H1 (cell line): ENCODE measurements at regions not wholly inside any gene's neighbourhood (a gene's known extent, or its start where the extent isn't known, plus 50 kb on each side); places are given as distances from the start of the nearest gene placed in this dataset.

Experiments
- CBX5 ChIP-seq: fragments of 300-800, 300-1000 bp; sonication (generic); IDR thresholded peaks from 2 replicates; pipeline ENCODE4 v1.7.1; 2016; ENCODE audit warnings: antibody characterized with exemption, low read length, low read depth
- CTCF ChIP-seq, 3 experiments: IDR thresholded peaks; 1 replicate in 2 of 3; 2 replicates in 1 of 3; pipeline versions ENCODE4 v1.5.1 to v1.6.1; 2011; ENCODE audit warnings: low read length in 3 of 3, mild to moderate bottlenecking in 3 of 3, inconsistent platforms in 2 of 3, low read depth in 1 of 3, moderate library complexity in 1 of 3; ENCODE audit not compliant: insufficient read depth in 1 of 3; ENCODE audit errors: control extremely low read depth in 1 of 3
- EP300 ChIP-seq, 2 experiments: IDR thresholded peaks; 1 replicate in 1 of 2; 2 replicates in 1 of 2; pipeline ENCODE4 v1.6.1; 2011 to 2012; ENCODE audit warnings: low read depth in 2 of 2, low read length in 2 of 2, mild to moderate bottlenecking in 2 of 2, borderline replicate concordance in 1 of 2, inconsistent platforms in 1 of 2, moderate library complexity in 1 of 2
- FOSL1 ChIP-seq: IDR thresholded peaks from 2 replicates; pipeline ENCODE4 v1.6.1; 2011; ENCODE audit warnings: mild to moderate bottlenecking, low read depth, low read length, moderate library complexity; ENCODE audit not compliant: insufficient read depth
- GTF2F1 ChIP-seq: IDR thresholded peaks from 2 replicates; pipeline ENCODE4 v1.6.1; 2012; ENCODE audit warnings: low read depth, low read length, improper control_type of control experiment, borderline replicate concordance
- JUN ChIP-seq: IDR thresholded peaks from 2 replicates; pipeline ENCODE4 v1.6.1; 2011; ENCODE audit warnings: low read depth, mild to moderate bottlenecking, improper control_type of control experiment, low read length
- POLR2A ChIP-seq, 2 experiments: IDR thresholded peaks; 1 replicate in 1 of 2; 2 replicates in 1 of 2; pipeline ENCODE4 v1.6.1; 2011; ENCODE audit warnings: low read depth in 2 of 2, low read length in 2 of 2, mild to moderate bottlenecking in 2 of 2; ENCODE audit errors: control extremely low read depth in 1 of 2
- RAD21 ChIP-seq, 2 experiments: IDR thresholded peaks in 1 of 2; conservative IDR thresholded peaks in 1 of 2; 2 replicates each; pipeline ENCODE4 v1.6.1; 2011; ENCODE audit warnings: low read depth in 2 of 2, low read length in 2 of 2, improper control_type of control experiment in 1 of 2, inconsistent platforms in 1 of 2, mild to moderate bottlenecking in 1 of 2, moderate library complexity in 1 of 2
- TAF1 ChIP-seq: IDR thresholded peaks from 2 replicates; pipeline ENCODE4 v1.6.1; 2011; ENCODE audit warnings: mild to moderate bottlenecking, low read depth, low read length

GRCh38 chr3:182179631-182180030 is 467.9 kb downstream of the SOX2 start:
- TF ChIP-seq GTF2F1, result no peak
- no peak for TF ChIP-seq CBX5
- TF ChIP-seq CTCF (IDR thresholded peaks at IDR 0.05; ENCODE audit: control extremely low read depth in 1 of 3, insufficient read depth in 1 of 3, low read depth in 1 of 3, low read length in 3 of 3), result no peak
- TF ChIP-seq EP300 (IDR thresholded peaks at IDR 0.05; ENCODE audit: borderline replicate concordance in 1 of 2, low read depth in 2 of 2, low read length in 2 of 2), result no peak
- no peak for TF ChIP-seq RAD21 (IDR thresholded peaks at IDR 0.05 in 1 of 2, conservative IDR thresholded peaks at IDR 0.05 in 1 of 2; ENCODE audit: low read depth in 2 of 2, low read length in 2 of 2)
- TF ChIP-seq POLR2A (IDR thresholded peaks at IDR 0.05; ENCODE audit: control extremely low read depth in 1 of 2, low read depth in 2 of 2, low read length in 2 of 2), result no peak
- TF ChIP-seq JUN, result no peak
- no peak for TF ChIP-seq FOSL1
- TF ChIP-seq TAF1, result no peak
